HG03097 (cell line): ENCODE measurements at regions not wholly inside any gene's neighbourhood (a gene's known extent, or its start where the extent isn't known, plus 50 kb on each side); places are given as distances from the start of the nearest gene placed in this dataset.

Experiments
- ATAC-seq: cut with Tn5 transposase; IDR thresholded peaks from one replicate; pipeline ENCODE4 v1.9.1; 2021; ENCODE audit not compliant: unreplicated experiment, low FRiP score

- no peak for ATAC-seq
These were observed 998.4 kb downstream of the IGSF11 start for GRCh38 chr3:118036215-118036614.

- no peak for ATAC-seq
These were observed 979.3 kb downstream of the IGSF11 start for GRCh38 chr3:118055381-118055780.

GRCh38 chr3:118057086-118057485 lies 977.6 kb downstream of the IGSF11 start:
- no peak for ATAC-seq

GRCh38 chr3:118059096-118059495 lies 975.5 kb downstream of the IGSF11 start:
- no peak for ATAC-seq

GRCh38 chr3:118067439-118067838 lies 967.2 kb downstream of the IGSF11 start:
- ATAC-seq = no peak

- no peak for ATAC-seq
These were observed 958.8 kb downstream of the IGSF11 start for GRCh38 chr3:118075873-118076272.

GRCh38 chr3:118077332-118077731 lies 957.3 kb downstream of the IGSF11 start:
- no peak for ATAC-seq

GRCh38 chr3:118080889-118081288 lies 953.8 kb downstream of the IGSF11 start:
- no peak for ATAC-seq

GRCh38 chr3:118088696-118089095 lies 946.0 kb downstream of the IGSF11 start:
- no peak for ATAC-seq

GRCh38 chr3:118089563-118089962 lies 945.1 kb downstream of the IGSF11 start:
- no peak for ATAC-seq

- no peak for ATAC-seq
These were observed 937.4 kb downstream of the IGSF11 start for GRCh38 chr3:118097226-118097625.

- no peak for ATAC-seq
These were observed 937.0 kb downstream of the IGSF11 start for GRCh38 chr3:118097660-118098059.

GRCh38 chr3:118098827-118099226 lies 935.8 kb downstream of the IGSF11 start:
- ATAC-seq = no peak

GRCh38 chr3:118101891-118102290 lies 932.8 kb downstream of the IGSF11 start:
- ATAC-seq = no peak

- ATAC-seq = no peak
These were observed 931.9 kb downstream of the IGSF11 start for GRCh38 chr3:118102737-118103136.

GRCh38 chr3:118108201-118108600 lies 926.4 kb downstream of the IGSF11 start:
- no peak for ATAC-seq

- ATAC-seq = no peak
These were observed 925.9 kb downstream of the IGSF11 start for GRCh38 chr3:118108769-118109168.

GRCh38 chr3:118110211-118110610 lies 924.4 kb downstream of the IGSF11 start:
- no peak for ATAC-seq

GRCh38 chr3:118116991-118117390 lies 917.7 kb downstream of the IGSF11 start:
- ATAC-seq = no peak

GRCh38 chr3:118126751-118127150 lies 907.9 kb downstream of the IGSF11 start:
- no peak for ATAC-seq

- ATAC-seq = no peak
These were observed 906.7 kb downstream of the IGSF11 start for GRCh38 chr3:118127992-118128391.

GRCh38 chr3:118128886-118129285 lies 905.8 kb downstream of the IGSF11 start:
- ATAC-seq = no peak

- no peak for ATAC-seq
These were observed 896.9 kb downstream of the IGSF11 start for GRCh38 chr3:118137778-118138177.
